Ishikawa (cell line): ENCODE measurements at regions not wholly inside any gene's neighbourhood (a gene's known extent, or its start where the extent isn't known, plus 50 kb on each side); places are given as distances from the start of the nearest gene placed in this dataset.

Source experiments
- CREB1 ChIP-seq: IDR thresholded peaks from 2 replicates; pipeline ENCODE4 v1.6.1; 2012; ENCODE audit warnings: low read depth
- EP300 ChIP-seq: IDR thresholded peaks from 2 replicates; pipeline ENCODE4 v1.6.1; 2012; ENCODE audit warnings: borderline replicate concordance
- RAD21 ChIP-seq: IDR thresholded peaks from 2 replicates; pipeline ENCODE4 v1.6.1; 2012; ENCODE audit warnings: low read depth
- TAF1 ChIP-seq: IDR thresholded peaks from 2 replicates; pipeline ENCODE4 v1.6.1; 2012; ENCODE audit warnings: low read depth, mild to moderate bottlenecking
- TEAD4 ChIP-seq: IDR thresholded peaks from 2 replicates; pipeline ENCODE4 v1.6.1; 2012
- YY1 ChIP-seq: IDR thresholded peaks from 2 replicates; pipeline ENCODE4 v1.6.1; 2012; ENCODE audit warnings: low read depth
- ZBTB7A ChIP-seq: IDR thresholded peaks from 2 replicates; pipeline ENCODE4 v1.6.1; 2012; ENCODE audit warnings: low read depth
- TF ChIP-seq, protein P1 (sequence below): IDR thresholded peaks from 2 replicates; pipeline ENCODE4 v1.6.1; 2012

GRCh38 chr12:78611504-78611903 is 253.1 kb upstream of the SYT1 start:
- no peak for TF ChIP-seq ZBTB7A
- TF ChIP-seq TEAD4, result no peak
- TF ChIP-seq RAD21, result no peak
- TF ChIP-seq EP300, result no peak
- TF ChIP-seq YY1, result no peak
- TF ChIP-seq CREB1, result no peak
- TF ChIP-seq, protein P1, sequence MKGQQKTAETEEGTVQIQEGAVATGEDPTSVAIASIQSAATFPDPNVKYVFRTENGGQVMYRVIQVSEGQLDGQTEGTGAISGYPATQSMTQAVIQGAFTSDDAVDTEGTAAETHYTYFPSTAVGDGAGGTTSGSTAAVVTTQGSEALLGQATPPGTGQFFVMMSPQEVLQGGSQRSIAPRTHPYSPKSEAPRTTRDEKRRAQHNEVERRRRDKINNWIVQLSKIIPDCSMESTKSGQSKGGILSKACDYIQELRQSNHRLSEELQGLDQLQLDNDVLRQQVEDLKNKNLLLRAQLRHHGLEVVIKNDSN, result no peak
- TF ChIP-seq TAF1, result no peak
